Esophagus muscularis mucosa (tissue), 4 donors: ENCODE measurements at regions not wholly inside any gene's neighbourhood (a gene's known extent, or its start where the extent isn't known, plus 50 kb on each side); places are given as distances from the start of the nearest gene placed in this dataset.

ENCODE experiments used
- EP300 ChIP-seq: sonication (generic); formaldehyde crosslinking; IDR thresholded peaks from one replicate; pipeline ENCODE4 v1.6.1; 2017; ENCODE audit warnings: antibody characterized with exemption
- POLR2A ChIP-seq: fragments of 450-650 bp; IDR thresholded peaks from one replicate; pipeline ENCODE4 v1.6.1; 2017; ENCODE audit warnings: antibody characterized with exemption, moderate library complexity, mild to moderate bottlenecking, low read depth
- POLR2AphosphoS5 ChIP-seq, 2 donors: sonication (generic); formaldehyde crosslinking; IDR thresholded peaks; one replicate each; pipeline ENCODE4 v1.6.1; 2017; ENCODE audit warnings: antibody characterized with exemption in 2 of 2
- TF ChIP-seq, protein P1 (sequence below), 3 experiments: fragments of 200-600 bp in 2 of 3; fragments of 450-650 bp in 1 of 3; sonication (generic) in 2 of 3; IDR thresholded peaks; one replicate each; pipeline ENCODE4 v1.5.1; 2017 to 2019; ENCODE audit warnings: antibody characterized with exemption in 3 of 3, mild to moderate bottlenecking in 2 of 3, moderate library complexity in 1 of 3

DNA sequence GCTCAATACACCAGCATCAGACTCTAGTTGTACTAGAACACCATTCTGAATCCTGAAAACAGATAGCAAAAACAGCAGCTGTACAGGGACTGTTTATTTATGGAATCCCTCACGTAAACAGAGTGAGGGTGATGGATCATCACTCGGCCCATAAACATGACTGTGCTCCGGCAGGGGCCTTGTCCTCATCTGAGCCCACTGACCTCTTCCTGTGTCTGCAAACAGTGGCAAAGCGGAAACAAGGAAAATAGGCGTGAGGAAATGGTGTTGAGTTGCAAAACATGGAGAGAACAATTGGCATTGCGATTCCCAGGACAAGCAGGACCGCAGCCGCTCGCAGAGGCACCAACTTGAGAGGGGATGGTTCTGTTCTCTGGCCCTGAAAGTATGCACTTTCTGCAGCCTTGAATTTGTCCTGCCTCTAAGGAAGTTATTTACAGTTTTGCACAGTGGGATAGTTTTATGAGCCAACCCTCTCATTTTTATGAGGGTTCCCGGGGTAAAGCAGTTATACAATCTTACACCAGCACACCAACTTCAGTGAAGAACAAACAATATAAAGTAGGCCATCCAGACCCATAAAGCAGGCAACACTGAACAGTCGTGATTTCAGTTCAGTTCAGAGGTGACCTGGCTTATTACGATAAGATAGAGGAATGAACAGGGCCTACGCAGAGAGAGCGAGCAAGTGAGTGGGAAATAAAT lies 248.0 kb upstream of the FZD8 start:
- TF ChIP-seq EP300 (no peak), POLR2A (no peak), POLR2AphosphoS5 (IDR thresholded peaks at IDR 0.05) (no peak)
- TF ChIP-seq, protein P1, sequence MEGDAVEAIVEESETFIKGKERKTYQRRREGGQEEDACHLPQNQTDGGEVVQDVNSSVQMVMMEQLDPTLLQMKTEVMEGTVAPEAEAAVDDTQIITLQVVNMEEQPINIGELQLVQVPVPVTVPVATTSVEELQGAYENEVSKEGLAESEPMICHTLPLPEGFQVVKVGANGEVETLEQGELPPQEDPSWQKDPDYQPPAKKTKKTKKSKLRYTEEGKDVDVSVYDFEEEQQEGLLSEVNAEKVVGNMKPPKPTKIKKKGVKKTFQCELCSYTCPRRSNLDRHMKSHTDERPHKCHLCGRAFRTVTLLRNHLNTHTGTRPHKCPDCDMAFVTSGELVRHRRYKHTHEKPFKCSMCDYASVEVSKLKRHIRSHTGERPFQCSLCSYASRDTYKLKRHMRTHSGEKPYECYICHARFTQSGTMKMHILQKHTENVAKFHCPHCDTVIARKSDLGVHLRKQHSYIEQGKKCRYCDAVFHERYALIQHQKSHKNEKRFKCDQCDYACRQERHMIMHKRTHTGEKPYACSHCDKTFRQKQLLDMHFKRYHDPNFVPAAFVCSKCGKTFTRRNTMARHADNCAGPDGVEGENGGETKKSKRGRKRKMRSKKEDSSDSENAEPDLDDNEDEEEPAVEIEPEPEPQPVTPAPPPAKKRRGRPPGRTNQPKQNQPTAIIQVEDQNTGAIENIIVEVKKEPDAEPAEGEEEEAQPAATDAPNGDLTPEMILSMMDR (IDR thresholded peaks at IDR 0.05): no peak
